Liver (tissue), 8 donors: ENCODE measurements at regions not wholly inside any gene's neighbourhood (a gene's known extent, or its start where the extent isn't known, plus 50 kb on each side); places are given as distances from the start of the nearest gene placed in this dataset.

Experiments used
- DNase-seq: peaks from one replicate; pipeline ENCODE4 v3.0.0-alpha.2; 2017; ENCODE audit warnings: low spot score
- H3K27ac ChIP-seq, 2 donors: one replicate each; pipeline ENCODE4 v1.7.0; 2013; ENCODE audit warnings: inconsistent platforms in 2 of 2, low read length in 2 of 2, control low read depth in 1 of 2, low read depth in 1 of 2, mild to moderate bottlenecking in 1 of 2
- H3K27me3 ChIP-seq, 4 donors: one replicate each; pipeline versions ENCODE4 v1.6.1 to v1.7.0; 2013; ENCODE audit warnings: low read length in 3 of 4, inconsistent platforms in 1 of 4, mild to moderate bottlenecking in 1 of 4, moderate library complexity in 1 of 4; ENCODE audit not compliant: control insufficient read depth in 4 of 4, insufficient read depth in 4 of 4
- H3K36me3 ChIP-seq, 4 donors: one replicate each; pipeline versions ENCODE4 v1.6.1 to v1.7.0; 2013; ENCODE audit warnings: low read length in 3 of 4, mild to moderate bottlenecking in 3 of 4, low read depth in 1 of 4, moderate library complexity in 1 of 4; ENCODE audit not compliant: control insufficient read depth in 4 of 4, insufficient read depth in 3 of 4
- H3K4me1 ChIP-seq, 4 donors: one replicate each; pipeline versions ENCODE4 v1.6.1 to v1.7.0; 2013; ENCODE audit warnings: low read length in 3 of 4, mild to moderate bottlenecking in 3 of 4, moderate library complexity in 1 of 4; ENCODE audit not compliant: control insufficient read depth in 4 of 4, insufficient read depth in 4 of 4
- H3K4me3 ChIP-seq, 3 donors: one replicate each; pipeline versions ENCODE4 v1.6.1 to v1.7.0; 2013; ENCODE audit warnings: low read length in 3 of 3, control low read depth in 1 of 3, low read depth in 1 of 3, mild to moderate bottlenecking in 1 of 3
- H3K9ac ChIP-seq, 2 donors: one replicate each; pipeline ENCODE4 v1.7.0; 2013; ENCODE audit warnings: low read length in 2 of 2, mild to moderate bottlenecking in 2 of 2, moderate library complexity in 2 of 2, control low read depth in 1 of 2, low read depth in 1 of 2
- H3K9me3 ChIP-seq, 4 donors: one replicate each; pipeline versions ENCODE4 v1.6.1 to v1.7.0; 2013; ENCODE audit warnings: low read length in 3 of 4; ENCODE audit not compliant: control insufficient read depth in 4 of 4
- EGR1 ChIP-seq, 2 donors: IDR thresholded peaks; 2 replicates each; pipeline ENCODE4 v1.6.1; 2016 to 2018; ENCODE audit warnings: antibody characterized with exemption in 2 of 2, low read depth in 2 of 2
- FOXA1 ChIP-seq: IDR thresholded peaks from 2 replicates; pipeline ENCODE4 v1.6.1; 2016; ENCODE audit warnings: antibody characterized with exemption
- FOXA2 ChIP-seq: IDR thresholded peaks from 2 replicates; pipeline ENCODE4 v1.6.1; 2016; ENCODE audit warnings: antibody characterized with exemption
- GABPA ChIP-seq, 2 donors: IDR thresholded peaks in 1 of 2; conservative IDR thresholded peaks in 1 of 2; 2 replicates each; pipeline ENCODE4 v1.6.1; 2016; ENCODE audit warnings: antibody characterized with exemption in 2 of 2, mild to moderate bottlenecking in 1 of 2, moderate library complexity in 1 of 2
- HNF4A ChIP-seq, 2 donors: conservative IDR thresholded peaks; 2 replicates each; pipeline ENCODE4 v1.6.1; 2016; ENCODE audit warnings: antibody characterized with exemption in 2 of 2, mild to moderate bottlenecking in 2 of 2
- HNF4G ChIP-seq: IDR thresholded peaks from 2 replicates; pipeline ENCODE4 v1.6.1; 2016; ENCODE audit warnings: antibody characterized with exemption
- JUND ChIP-seq, 2 donors: IDR thresholded peaks; 2 replicates each; pipeline ENCODE4 v1.6.1; 2016; ENCODE audit warnings: antibody characterized with exemption in 2 of 2
- NR2F2 ChIP-seq: IDR thresholded peaks from 2 replicates; pipeline ENCODE4 v1.6.1; 2016; ENCODE audit warnings: antibody characterized with exemption
- RAD21 ChIP-seq, 2 donors: IDR thresholded peaks; 2 replicates each; pipeline ENCODE4 v1.6.1; 2016; ENCODE audit warnings: antibody characterized with exemption in 2 of 2, mild to moderate bottlenecking in 2 of 2
- RXRA ChIP-seq, 2 donors: IDR thresholded peaks; 2 replicates each; pipeline ENCODE4 v1.6.1; 2017 to 2018; ENCODE audit warnings: antibody characterized with exemption in 2 of 2, mild to moderate bottlenecking in 1 of 2
- SP1 ChIP-seq: IDR thresholded peaks from 2 replicates; pipeline ENCODE4 v1.6.1; 2018; ENCODE audit warnings: antibody characterized with exemption, mild to moderate bottlenecking
- TAF1 ChIP-seq: conservative IDR thresholded peaks from 2 replicates; pipeline ENCODE4 v1.6.1; 2016; ENCODE audit warnings: antibody characterized with exemption, mild to moderate bottlenecking
- YY1 ChIP-seq: IDR thresholded peaks from 2 replicates; pipeline ENCODE4 v1.6.1; 2016; ENCODE audit warnings: antibody characterized with exemption, mild to moderate bottlenecking
- WGBS: extraction: QIAGEN DNeasy Blood & Tissue Kit; methylation state at CpG from one replicate; pipeline ENCODE4 v1.1.7; 2013; 5-methylcytosine and 5-hydroxymethylcytosine counted together
- TF ChIP-seq, protein P1 (sequence below): IDR thresholded peaks from 2 replicates; pipeline ENCODE4 v1.6.1; 2016; ENCODE audit warnings: antibody characterized with exemption
- TF ChIP-seq, protein P2 (sequence below): fragments of 150-350 bp; IDR thresholded peaks from 2 replicates; pipeline ENCODE4 v1.5.1; 2017; ENCODE audit warnings: improper control_type of control experiment, low read depth, low read length; ENCODE audit not compliant: missing input control
- TF ChIP-seq, protein P3 (sequence below): IDR thresholded peaks from 2 replicates; pipeline ENCODE4 v1.6.1; 2016; ENCODE audit warnings: antibody characterized with exemption
- donor health status: healthy.
- donor health status: healthy.
- donor health status: healthy.
- donor health status: healthy.
- donor health status: healthy.

DNA sequence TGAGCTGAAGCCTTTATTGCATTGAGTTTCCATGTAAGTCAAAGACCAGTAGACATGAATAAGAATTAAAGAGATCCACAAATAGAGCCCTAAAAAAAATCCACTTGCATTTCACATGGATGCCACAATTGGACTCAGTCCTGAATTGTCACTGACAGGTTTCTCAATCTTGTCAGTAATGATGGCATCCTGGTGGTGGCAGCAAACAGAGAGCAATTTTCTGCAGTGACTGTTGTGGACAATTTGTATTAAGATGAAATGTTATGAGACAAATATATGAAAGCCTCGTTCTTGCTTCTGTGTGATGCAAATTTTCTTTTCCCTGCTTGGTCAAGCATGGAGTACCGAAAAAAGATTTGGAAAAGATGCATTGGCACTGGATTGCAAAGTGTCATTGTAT, 278.9 kb downstream of the SAMD5 start:
- no peaks in the 10 kb centered on the region for H3K27me3 ChIP-seq
- DNase-seq: no peak
- no peak overlapping the region for H3K27ac ChIP-seq
- H3K4me3 ChIP-seq: no peak overlapping the region
- H3K9ac ChIP-seq: no peak overlapping the region
- TF ChIP-seq NR2F2 (no peak), TAF1 (no peak), RAD21 (IDR thresholded peaks at IDR 0.05) (no peak), GABPA (IDR thresholded peaks at IDR 0.05 in 1 of 2, conservative IDR thresholded peaks at IDR 0.05 in 1 of 2) (no peak), EGR1 (IDR thresholded peaks at IDR 0.05; ENCODE audit: low read depth in 2 of 2) (no peak), SP1 (no peak), HNF4G (no peak), YY1 (no peak), FOXA1 (no peak), RXRA (IDR thresholded peaks at IDR 0.05) (no peak), JUND (IDR thresholded peaks at IDR 0.05) (no peak), FOXA2 (no peak), HNF4A (conservative IDR thresholded peaks at IDR 0.05) (no peak)
- TF ChIP-seq, protein P1, sequence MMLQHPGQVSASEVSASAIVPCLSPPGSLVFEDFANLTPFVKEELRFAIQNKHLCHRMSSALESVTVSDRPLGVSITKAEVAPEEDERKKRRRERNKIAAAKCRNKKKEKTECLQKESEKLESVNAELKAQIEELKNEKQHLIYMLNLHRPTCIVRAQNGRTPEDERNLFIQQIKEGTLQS: no peak
- TF ChIP-seq, protein P2, sequence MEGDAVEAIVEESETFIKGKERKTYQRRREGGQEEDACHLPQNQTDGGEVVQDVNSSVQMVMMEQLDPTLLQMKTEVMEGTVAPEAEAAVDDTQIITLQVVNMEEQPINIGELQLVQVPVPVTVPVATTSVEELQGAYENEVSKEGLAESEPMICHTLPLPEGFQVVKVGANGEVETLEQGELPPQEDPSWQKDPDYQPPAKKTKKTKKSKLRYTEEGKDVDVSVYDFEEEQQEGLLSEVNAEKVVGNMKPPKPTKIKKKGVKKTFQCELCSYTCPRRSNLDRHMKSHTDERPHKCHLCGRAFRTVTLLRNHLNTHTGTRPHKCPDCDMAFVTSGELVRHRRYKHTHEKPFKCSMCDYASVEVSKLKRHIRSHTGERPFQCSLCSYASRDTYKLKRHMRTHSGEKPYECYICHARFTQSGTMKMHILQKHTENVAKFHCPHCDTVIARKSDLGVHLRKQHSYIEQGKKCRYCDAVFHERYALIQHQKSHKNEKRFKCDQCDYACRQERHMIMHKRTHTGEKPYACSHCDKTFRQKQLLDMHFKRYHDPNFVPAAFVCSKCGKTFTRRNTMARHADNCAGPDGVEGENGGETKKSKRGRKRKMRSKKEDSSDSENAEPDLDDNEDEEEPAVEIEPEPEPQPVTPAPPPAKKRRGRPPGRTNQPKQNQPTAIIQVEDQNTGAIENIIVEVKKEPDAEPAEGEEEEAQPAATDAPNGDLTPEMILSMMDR: no peak
- TF ChIP-seq, protein P3, sequence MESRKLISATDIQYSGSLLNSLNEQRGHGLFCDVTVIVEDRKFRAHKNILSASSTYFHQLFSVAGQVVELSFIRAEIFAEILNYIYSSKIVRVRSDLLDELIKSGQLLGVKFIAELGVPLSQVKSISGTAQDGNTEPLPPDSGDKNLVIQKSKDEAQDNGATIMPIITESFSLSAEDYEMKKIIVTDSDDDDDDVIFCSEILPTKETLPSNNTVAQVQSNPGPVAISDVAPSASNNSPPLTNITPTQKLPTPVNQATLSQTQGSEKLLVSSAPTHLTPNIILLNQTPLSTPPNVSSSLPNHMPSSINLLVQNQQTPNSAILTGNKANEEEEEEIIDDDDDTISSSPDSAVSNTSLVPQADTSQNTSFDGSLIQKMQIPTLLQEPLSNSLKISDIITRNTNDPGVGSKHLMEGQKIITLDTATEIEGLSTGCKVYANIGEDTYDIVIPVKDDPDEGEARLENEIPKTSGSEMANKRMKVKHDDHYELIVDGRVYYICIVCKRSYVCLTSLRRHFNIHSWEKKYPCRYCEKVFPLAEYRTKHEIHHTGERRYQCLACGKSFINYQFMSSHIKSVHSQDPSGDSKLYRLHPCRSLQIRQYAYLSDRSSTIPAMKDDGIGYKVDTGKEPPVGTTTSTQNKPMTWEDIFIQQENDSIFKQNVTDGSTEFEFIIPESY: no peak
- H3K36me3 ChIP-seq: no peaks in the 10 kb centered on the region
- WGBS: 76% methylated on average over 2 of the region's 2 CpGs
- H3K9me3 ChIP-seq: no peaks in the 10 kb centered on the region
- H3K4me1 ChIP-seq: no peaks in the 10 kb centered on the region

DNA sequence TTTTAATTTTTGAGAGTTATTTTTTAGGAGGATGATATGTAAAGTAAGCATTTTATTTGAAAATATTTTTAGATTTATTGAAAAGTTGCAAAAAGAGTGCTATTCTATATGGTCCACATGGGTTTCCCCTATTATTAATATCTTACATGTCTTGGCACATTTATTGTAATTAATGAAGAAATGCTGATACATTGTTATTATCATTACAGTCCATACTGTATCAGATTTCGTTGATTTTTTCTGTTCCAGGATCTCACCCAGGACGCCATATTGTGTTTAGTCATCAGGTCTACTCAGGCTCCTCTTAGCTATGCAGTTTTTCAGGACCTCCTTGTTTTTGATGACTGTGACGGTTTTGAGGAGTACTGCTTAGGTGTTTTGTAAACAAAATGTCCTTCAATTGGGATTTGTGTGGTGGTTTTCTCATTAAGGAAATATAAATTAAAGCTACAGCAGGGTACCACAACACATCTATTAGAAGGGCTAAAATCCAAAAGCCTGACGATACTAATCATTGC, 281.0 kb downstream of the SAMD5 start:
- Histone ChIP-seq H3K4me3 (no peak overlapping the region), H3K9me3 (no peaks in the 10 kb centered on the region), H3K27ac (no peak overlapping the region), H3K9ac (no peak overlapping the region), H3K27me3 (no peaks in the 10 kb centered on the region), H3K4me1 (no peaks in the 10 kb centered on the region), H3K36me3 (no peaks in the 10 kb centered on the region)
- 89% methylated on average over 4 of the region's 4 CpGs for WGBS
- TF ChIP-seq RXRA (IDR thresholded peaks at IDR 0.05): no peak
- no peak for DNase-seq
